Neural crest cell (in vitro differentiated cells): ENCODE measurements at regions not wholly inside any gene's neighbourhood (a gene's known extent, or its start where the extent isn't known, plus 50 kb on each side); places are given as distances from the start of the nearest gene placed in this dataset.

ENCODE experiments used
- DNase-seq: peaks from one replicate; pipeline ENCODE4 v3.0.0; 2021; ENCODE audit warnings: low read depth, mixed read lengths, low spot score
- H3K27ac Mint-ChIP-seq: one replicate; pipeline ENCODE4 v1.8.0; 2021; ENCODE audit warnings: mild to moderate bottlenecking, mixed read lengths; ENCODE audit not compliant: unreplicated experiment
- H3K27me3 Mint-ChIP-seq: 2 replicates; pipeline ENCODE4 v1.8.0; 2021; ENCODE audit warnings: low read depth, mild to moderate bottlenecking, mixed read lengths
- H3K36me3 Mint-ChIP-seq: 2 replicates; pipeline ENCODE4 v1.8.0; 2021; ENCODE audit warnings: low read depth, mild to moderate bottlenecking, mixed read lengths
- H3K4me1 Mint-ChIP-seq: 2 replicates; pipeline ENCODE4 v1.8.0; 2021; ENCODE audit warnings: mixed read lengths
- H3K4me3 Mint-ChIP-seq: one replicate; pipeline ENCODE4 v1.8.0; 2021; ENCODE audit warnings: mild to moderate bottlenecking, mixed read lengths
- H3K9me3 Mint-ChIP-seq: 2 replicates; pipeline ENCODE4 v1.8.0; 2021; ENCODE audit warnings: mixed read lengths
- TF ChIP-seq, protein P1 (sequence below): fragments of 200-600 bp; sonication (generic); conservative IDR thresholded peaks from 2 replicates; pipeline ENCODE4 v1.5.0; 2021; ENCODE audit warnings: antibody characterized with exemption, mild to moderate bottlenecking

DNA sequence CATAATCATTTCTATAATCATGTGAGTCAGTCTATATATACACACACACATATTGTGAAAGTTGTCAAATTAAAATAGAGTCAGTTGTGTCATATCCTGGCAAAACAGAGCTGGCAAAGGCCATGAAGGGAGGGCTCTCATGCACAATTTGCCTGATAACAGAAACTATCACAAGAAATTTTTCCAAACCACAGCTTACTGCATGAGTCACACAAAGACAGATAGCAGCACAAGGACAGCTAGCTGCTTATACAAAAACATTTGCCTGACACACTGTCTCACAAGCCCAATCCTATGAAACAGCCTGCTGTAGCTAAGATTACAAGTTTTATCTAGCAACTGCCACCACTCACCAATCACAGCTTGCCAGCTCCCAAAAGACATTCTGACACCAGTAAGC, 848.5 kb upstream of the MAN1A1 start:
- no peak overlapping the region for H3K27ac Mint-ChIP-seq
- TF ChIP-seq, protein P1, sequence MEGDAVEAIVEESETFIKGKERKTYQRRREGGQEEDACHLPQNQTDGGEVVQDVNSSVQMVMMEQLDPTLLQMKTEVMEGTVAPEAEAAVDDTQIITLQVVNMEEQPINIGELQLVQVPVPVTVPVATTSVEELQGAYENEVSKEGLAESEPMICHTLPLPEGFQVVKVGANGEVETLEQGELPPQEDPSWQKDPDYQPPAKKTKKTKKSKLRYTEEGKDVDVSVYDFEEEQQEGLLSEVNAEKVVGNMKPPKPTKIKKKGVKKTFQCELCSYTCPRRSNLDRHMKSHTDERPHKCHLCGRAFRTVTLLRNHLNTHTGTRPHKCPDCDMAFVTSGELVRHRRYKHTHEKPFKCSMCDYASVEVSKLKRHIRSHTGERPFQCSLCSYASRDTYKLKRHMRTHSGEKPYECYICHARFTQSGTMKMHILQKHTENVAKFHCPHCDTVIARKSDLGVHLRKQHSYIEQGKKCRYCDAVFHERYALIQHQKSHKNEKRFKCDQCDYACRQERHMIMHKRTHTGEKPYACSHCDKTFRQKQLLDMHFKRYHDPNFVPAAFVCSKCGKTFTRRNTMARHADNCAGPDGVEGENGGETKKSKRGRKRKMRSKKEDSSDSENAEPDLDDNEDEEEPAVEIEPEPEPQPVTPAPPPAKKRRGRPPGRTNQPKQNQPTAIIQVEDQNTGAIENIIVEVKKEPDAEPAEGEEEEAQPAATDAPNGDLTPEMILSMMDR = no peak
- H3K4me3 Mint-ChIP-seq = no peak overlapping the region
- DNase-seq = no peak
- H3K27me3 Mint-ChIP-seq = no peaks in the 10 kb centered on the region
- H3K9me3 Mint-ChIP-seq = no peaks in the 10 kb centered on the region
- H3K4me1 Mint-ChIP-seq = no peaks in the 10 kb centered on the region
- no peaks in the 10 kb centered on the region for H3K36me3 Mint-ChIP-seq

DNA sequence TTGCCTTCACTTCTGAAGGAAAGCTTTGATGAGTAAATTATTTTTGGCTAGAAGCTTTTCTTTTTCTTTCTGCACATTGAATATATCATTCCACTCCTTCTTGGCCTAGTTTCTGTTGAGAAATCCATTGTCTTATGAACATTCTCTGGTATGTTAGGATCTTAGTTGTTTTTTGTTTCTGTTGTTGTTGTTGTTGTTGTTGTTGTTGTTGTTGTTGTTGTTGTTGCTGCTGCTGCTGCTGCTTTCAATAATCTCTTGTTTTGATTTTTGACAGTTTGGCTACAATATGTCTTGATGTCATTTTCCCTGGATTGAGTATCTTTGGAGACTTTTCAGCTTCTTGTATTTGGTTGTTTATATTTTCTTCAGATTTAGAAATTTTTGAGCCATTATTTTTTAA, 836.5 kb upstream of the MAN1A1 start:
- H3K4me1 Mint-ChIP-seq = no peaks in the 10 kb centered on the region
- H3K9me3 Mint-ChIP-seq = no peaks in the 10 kb centered on the region
- TF ChIP-seq, protein P1 = no peak
- no peak for DNase-seq
- H3K27ac Mint-ChIP-seq = no peak overlapping the region
- no peaks in the 10 kb centered on the region for H3K36me3 Mint-ChIP-seq
- H3K27me3 Mint-ChIP-seq = peaks cover 17% of the 10 kb centered on the region
- H3K4me3 Mint-ChIP-seq = no peak overlapping the region

DNA sequence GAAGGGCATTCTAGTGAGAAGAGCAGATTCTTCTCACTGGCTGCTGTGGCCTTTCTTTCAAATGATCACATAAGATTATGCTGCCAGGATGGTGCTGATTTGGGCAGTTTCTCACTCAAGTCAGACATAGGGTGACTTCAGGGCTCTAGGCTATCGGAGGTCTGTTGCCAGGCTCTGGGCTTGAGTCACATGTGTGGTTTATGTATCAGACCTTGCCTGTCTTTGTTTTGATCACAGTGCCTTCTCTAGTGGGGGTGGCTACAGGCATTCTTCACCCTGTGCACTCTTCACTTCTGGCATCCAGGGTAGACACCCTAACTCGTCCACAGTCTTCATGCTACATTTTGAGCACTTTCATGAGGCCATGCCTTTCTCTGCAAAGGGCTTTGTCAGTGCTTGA, 823.7 kb upstream of the MAN1A1 start:
- TF ChIP-seq, protein P1 = no peak

DNA sequence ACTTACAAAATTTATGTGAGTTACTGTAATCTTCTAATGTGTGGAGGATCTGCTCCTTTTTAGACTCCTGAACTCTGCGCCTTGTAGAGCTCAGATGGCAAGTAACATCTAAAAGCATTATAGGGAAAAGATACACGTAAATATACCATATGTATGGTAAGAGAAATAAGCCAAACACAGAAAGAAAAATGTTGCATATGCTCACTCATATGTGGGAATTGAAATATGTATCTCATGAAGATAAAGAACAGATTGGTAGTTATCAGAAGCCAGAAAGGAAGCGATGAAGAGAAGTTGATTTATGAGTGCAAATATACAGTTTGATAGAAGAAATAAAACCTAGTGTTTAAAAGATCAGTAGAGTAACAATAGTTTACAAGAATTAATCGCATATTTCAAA, 815.0 kb upstream of the MAN1A1 start:
- TF ChIP-seq, protein P1 = no peak
- no peaks in the 10 kb centered on the region for H3K4me1 Mint-ChIP-seq
- no peak overlapping the region for H3K4me3 Mint-ChIP-seq
- H3K27ac Mint-ChIP-seq = no peak overlapping the region
- H3K27me3 Mint-ChIP-seq = no peaks in the 10 kb centered on the region
- no peak for DNase-seq
- no peaks in the 10 kb centered on the region for H3K9me3 Mint-ChIP-seq
- no peaks in the 10 kb centered on the region for H3K36me3 Mint-ChIP-seq

More for the DNA sequence above, 823.7 kb upstream of the MAN1A1 start:
- no peak for DNase-seq
- Mint-ChIP-seq H3K27ac (no peak overlapping the region), H3K27me3 (no peaks in the 10 kb centered on the region), H3K4me1 (no peaks in the 10 kb centered on the region), H3K9me3 (no peaks in the 10 kb centered on the region), H3K4me3 (no peak overlapping the region), H3K36me3 (no peaks in the 10 kb centered on the region)

DNA sequence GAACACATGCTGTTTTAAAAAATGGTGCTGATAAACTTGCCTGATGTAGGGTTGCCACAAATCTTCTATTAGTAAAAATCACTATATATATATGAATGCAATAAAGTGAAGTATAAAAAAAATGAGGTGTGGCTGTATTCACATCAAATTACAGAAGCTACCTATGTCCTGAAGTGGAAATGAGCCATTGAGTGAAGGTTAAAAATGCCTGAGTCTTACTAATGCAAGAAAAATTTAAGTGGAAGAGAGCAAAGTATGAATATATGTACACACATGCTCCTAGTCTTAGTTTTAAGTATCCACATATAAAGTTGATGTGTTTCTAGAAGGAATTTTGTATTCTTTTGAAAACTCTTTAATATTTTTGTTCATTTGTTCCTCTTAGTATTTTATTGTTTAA, 808.3 kb upstream of the MAN1A1 start:
- TF ChIP-seq, protein P1 = no peak
- Mint-ChIP-seq H3K36me3 (no peaks in the 10 kb centered on the region), H3K4me3 (no peak overlapping the region), H3K4me1 (no peaks in the 10 kb centered on the region), H3K27me3 (no peaks in the 10 kb centered on the region), H3K9me3 (peaks cover 2% of the 10 kb centered on the region), H3K27ac (no peak overlapping the region)
- DNase-seq = no peak
